ENCODE measurements at regions not wholly inside any gene's neighbourhood (a gene's known extent, or its start where the extent isn't known, plus 50 kb on each side); places are given as distances from the start of the nearest gene placed in this dataset.
"Not testable (repeated sequence)": the region's sequence is repeated elsewhere in the genome, so short reads cannot be mapped to it uniquely, and the experiment has no call there.

- Histone ChIP-seq H3K18ac (ENCODE audit: low read length) (no peak overlapping the region), H2AFZ (ENCODE audit: insufficient read depth, low read length, poor library complexity) (no peak overlapping the region), H3K23ac (ENCODE audit: low read length) (no peak overlapping the region), H3K4me2 (ENCODE audit: low read length) (no peak overlapping the region), H4K91ac (ENCODE audit: low read depth, low read length) (no peak overlapping the region), H2BK120ac (ENCODE audit: insufficient read depth, low read length, poor library complexity) (no peak overlapping the region), H2BK12ac (ENCODE audit: low read length) (no peak overlapping the region), H3K79me1 (ENCODE audit: low read length) (no peaks in the 10 kb centered on the region), H4K12ac (ENCODE audit: low read depth, low read length) (no peak overlapping the region), H2AK5ac (ENCODE audit: low read length) (no peak overlapping the region), H3K4me3 (ENCODE audit: low read depth, low read length) (no peak overlapping the region), H3K27ac (ENCODE audit: low read depth, low read length) (no peak overlapping the region), H3K79me2 (ENCODE audit: control insufficient read depth, insufficient read depth, low read length, poor library complexity) (no peaks in the 10 kb centered on the region), H3K4me1 (ENCODE audit: control insufficient read depth in 1 of 2, insufficient read depth in 2 of 2, low read length in 2 of 2) (no peaks in the 10 kb centered on the region), H3K9me3 (ENCODE audit: insufficient read depth, low read depth, low read length) (no peaks in the 10 kb centered on the region), H4K8ac (ENCODE audit: low read depth, low read length) (no peak overlapping the region), H3K36me3 (ENCODE audit: control insufficient read depth in 1 of 2, insufficient read depth in 2 of 2, low read length in 2 of 2) (no peaks in the 10 kb centered on the region), H3K4ac (ENCODE audit: low read depth, low read length) (no peak overlapping the region), H2BK5ac (ENCODE audit: low read depth, low read length, poor library complexity) (no peak overlapping the region), H3K14ac (ENCODE audit: low read length) (no peak overlapping the region), H3K27me3 (ENCODE audit: insufficient read depth, low read length) (no peaks in the 10 kb centered on the region), H3K9ac (ENCODE audit: low read length) (no peak overlapping the region)
- no CpG with 5 or more reads among the region's 4 CpGs for WGBS (ENCODE audit: extremely low coverage, insufficient coverage, insufficient read length)
- no peak for DNase-seq
Observed at GRCh38 chr6:74479420-74479819, 726.4 kb downstream of the COL12A1 start.

- H4K12ac ChIP-seq (ENCODE audit: low read depth, low read length); H4K91ac ChIP-seq (ENCODE audit: low read depth, low read length); H3K4me3 ChIP-seq (ENCODE audit: low read depth, low read length); H2AK5ac ChIP-seq (ENCODE audit: low read length); H2AFZ ChIP-seq (ENCODE audit: insufficient read depth, low read length, poor library complexity); H3K36me3 ChIP-seq (ENCODE audit: control insufficient read depth in 1 of 2, insufficient read depth in 2 of 2, low read length in 2 of 2); H3K4me2 ChIP-seq (ENCODE audit: low read length); H3K27ac ChIP-seq (ENCODE audit: low read depth, low read length); H3K79me2 ChIP-seq (ENCODE audit: control insufficient read depth, insufficient read depth, low read length, poor library complexity); H2BK5ac ChIP-seq (ENCODE audit: low read depth, low read length, poor library complexity); H3K18ac ChIP-seq (ENCODE audit: low read length); H3K9me3 ChIP-seq (ENCODE audit: insufficient read depth, low read depth, low read length); H2BK12ac ChIP-seq (ENCODE audit: low read length); H3K4ac ChIP-seq (ENCODE audit: low read depth, low read length); H3K27me3 ChIP-seq (ENCODE audit: insufficient read depth, low read length); H3K4me1 ChIP-seq (ENCODE audit: control insufficient read depth in 1 of 2, insufficient read depth in 2 of 2, low read length in 2 of 2); H3K23ac ChIP-seq (ENCODE audit: low read length); DNase-seq; H3K14ac ChIP-seq (ENCODE audit: low read length); H3K9ac ChIP-seq (ENCODE audit: low read length); H2BK120ac ChIP-seq (ENCODE audit: insufficient read depth, low read length, poor library complexity); H3K79me1 ChIP-seq (ENCODE audit: low read length); H4K8ac ChIP-seq (ENCODE audit: low read depth, low read length): not testable (repeated sequence)
- no CpG with 5 or more reads among the region's 10 CpGs for WGBS (ENCODE audit: extremely low coverage, insufficient coverage, insufficient read length)
Observed at GRCh38 chr6:74474046-74474445, 731.8 kb downstream of the COL12A1 start.

GRCh38 chr6:74468552-74468951 is 737.3 kb downstream of the COL12A1 start:
- H3K4me3 ChIP-seq (ENCODE audit: low read depth, low read length); H3K79me1 ChIP-seq (ENCODE audit: low read length); H4K91ac ChIP-seq (ENCODE audit: low read depth, low read length); H3K9ac ChIP-seq (ENCODE audit: low read length); H2AFZ ChIP-seq (ENCODE audit: insufficient read depth, low read length, poor library complexity); H2BK5ac ChIP-seq (ENCODE audit: low read depth, low read length, poor library complexity); H3K27ac ChIP-seq (ENCODE audit: low read depth, low read length); H2BK12ac ChIP-seq (ENCODE audit: low read length); H3K79me2 ChIP-seq (ENCODE audit: control insufficient read depth, insufficient read depth, low read length, poor library complexity); H3K9me3 ChIP-seq (ENCODE audit: insufficient read depth, low read depth, low read length); H3K4me1 ChIP-seq (ENCODE audit: control insufficient read depth in 1 of 2, insufficient read depth in 2 of 2, low read length in 2 of 2); H4K8ac ChIP-seq (ENCODE audit: low read depth, low read length); H3K18ac ChIP-seq (ENCODE audit: low read length); H3K36me3 ChIP-seq (ENCODE audit: control insufficient read depth in 1 of 2, insufficient read depth in 2 of 2, low read length in 2 of 2); H4K12ac ChIP-seq (ENCODE audit: low read depth, low read length); H3K14ac ChIP-seq (ENCODE audit: low read length); H2AK5ac ChIP-seq (ENCODE audit: low read length); H3K4me2 ChIP-seq (ENCODE audit: low read length); H3K27me3 ChIP-seq (ENCODE audit: insufficient read depth, low read length); H2BK120ac ChIP-seq (ENCODE audit: insufficient read depth, low read length, poor library complexity); DNase-seq; H3K23ac ChIP-seq (ENCODE audit: low read length); H3K4ac ChIP-seq (ENCODE audit: low read depth, low read length): not testable (repeated sequence)
- no CpG with 5 or more reads among the region's 15 CpGs for WGBS (ENCODE audit: extremely low coverage, insufficient coverage, insufficient read length)

- no peak overlapping the region for H3K27ac ChIP-seq (ENCODE audit: low read depth, low read length)
- no peak overlapping the region for H2BK12ac ChIP-seq (ENCODE audit: low read length)
- no peak for DNase-seq
- no peaks in the 10 kb centered on the region for H3K79me2 ChIP-seq (ENCODE audit: control insufficient read depth, insufficient read depth, low read length, poor library complexity)
- H3K4me1 ChIP-seq (ENCODE audit: control insufficient read depth in 1 of 2, insufficient read depth in 2 of 2, low read length in 2 of 2) = no peaks in the 10 kb centered on the region
- H4K8ac ChIP-seq (ENCODE audit: low read depth, low read length) = no peak overlapping the region
- WGBS (ENCODE audit: extremely low coverage, insufficient coverage, insufficient read length) = no CpG with 5 or more reads among the region's 2 CpGs
- H3K4me2 ChIP-seq (ENCODE audit: low read length) = no peak overlapping the region
- H2AFZ ChIP-seq (ENCODE audit: insufficient read depth, low read length, poor library complexity) = no peak overlapping the region
- no peak overlapping the region for H4K12ac ChIP-seq (ENCODE audit: low read depth, low read length)
- H3K9me3 ChIP-seq (ENCODE audit: insufficient read depth, low read depth, low read length) = peaks cover 3% of the 10 kb centered on the region
- H2BK5ac ChIP-seq (ENCODE audit: low read depth, low read length, poor library complexity) = no peak overlapping the region
- no peak overlapping the region for H3K9ac ChIP-seq (ENCODE audit: low read length)
- no peak overlapping the region for H4K91ac ChIP-seq (ENCODE audit: low read depth, low read length)
- no peaks in the 10 kb centered on the region for H3K36me3 ChIP-seq (ENCODE audit: control insufficient read depth in 1 of 2, insufficient read depth in 2 of 2, low read length in 2 of 2)
- H2AK5ac ChIP-seq (ENCODE audit: low read length) = no peak overlapping the region
- no peak overlapping the region for H3K23ac ChIP-seq (ENCODE audit: low read length)
- H2BK120ac ChIP-seq (ENCODE audit: insufficient read depth, low read length, poor library complexity) = no peak overlapping the region
- no peak overlapping the region for H3K4ac ChIP-seq (ENCODE audit: low read depth, low read length)
- no peak overlapping the region for H3K18ac ChIP-seq (ENCODE audit: low read length)
- H3K27me3 ChIP-seq (ENCODE audit: insufficient read depth, low read length) = no peaks in the 10 kb centered on the region
- H3K79me1 ChIP-seq (ENCODE audit: low read length) = no peaks in the 10 kb centered on the region
- H3K4me3 ChIP-seq (ENCODE audit: low read depth, low read length) = no peak overlapping the region
- no peak overlapping the region for H3K14ac ChIP-seq (ENCODE audit: low read length)
Observed at GRCh38 chr6:74467533-74468215, 738.2 kb downstream of the COL12A1 start.
